Pancreas (tissue), 10 donors: ENCODE measurements at regions not wholly inside any gene's neighbourhood (a gene's known extent, or its start where the extent isn't known, plus 50 kb on each side); places are given as distances from the start of the nearest gene placed in this dataset.

ENCODE experiments used
- ATAC-seq, 4 donors: fragments of 200-7000 bp; cut with Tn5 transposase; one replicate each; pipeline versions ENCODE4 v1.8.0 to v1.9.1; 2020; ENCODE audit warnings: mild to moderate bottlenecking in 4 of 4, moderate library complexity in 4 of 4
- DNase-seq, 6 donors: peaks; one replicate each; pipeline ENCODE4 v3.0.0-alpha.2; 2020
- FAIRE-seq: peaks from 2 replicates; lab custom pipeline; 2012; peaks lifted over from hg19 to GRCh38; lab: Jason Lieb, UNC
- H3K27ac ChIP-seq, 4 donors: fragments of 200-600 bp; sonication (generic); 1 replicate in 3 of 4; 2 replicates in 1 of 4; pipeline versions ENCODE4 v1.5.0 to v1.8.0; 2020
- H3K27me3 ChIP-seq, 4 donors: fragments of 200-600 bp; one replicate each; pipeline ENCODE4 v1.8.0; 2021
- H3K36me3 ChIP-seq, 3 donors: fragments of 200-600 bp; sonication (generic) in 1 of 3; one replicate each; pipeline versions ENCODE4 v1.5.0 to v1.8.0; 2020 to 2021
- H3K4me1 ChIP-seq, 3 donors: fragments of 200-600 bp; one replicate each; pipeline ENCODE4 v1.8.0; 2021
- H3K4me3 ChIP-seq, 4 donors: fragments of 200-600 bp; sonication (generic) in 2 of 4; one replicate each; pipeline versions ENCODE4 v1.5.0 to v1.8.0; 2020 to 2021
- H3K9me3 ChIP-seq, 4 donors: fragments of 200-600 bp; one replicate each; pipeline ENCODE4 v1.8.0; 2021
- WGBS, 2 donors: extraction: QIAGEN DNeasy Blood & Tissue Kit; methylation state at CpG; one replicate each; pipeline ENCODE4 v1.1.7; 2013; 5-methylcytosine and 5-hydroxymethylcytosine counted together
- intact Hi-C, 3 donors: fragments of 100-400 bp; cut with DNase I; formaldehyde crosslinking; loops; one replicate each; pipeline versions ENCODE4 v1.11.1 to v1.14.2; 2022
- TF ChIP-seq, protein P1 (sequence below), 4 donors: fragments of 200-600 bp; sonication (generic) in 3 of 4; IDR thresholded peaks; one replicate each; pipeline versions ENCODE4 v1.5.0 to v1.8.0; 2021; ENCODE audit warnings: antibody characterized with exemption in 4 of 4
- donor health status: healthy with polysubstance abuse.
- donor health status: DM: no; HTN: no; CAD: no; lungs with moderate emphysema.
- donor health status: DM: no; HTN: no; CAD: no.
- donor health status: control.
- donor health status: control.
- donor health status: Bipolar disorder and iron deficiency.
- donor health status: DM: yes; HTN: yes; CAD: no.
- donor health status: DM: no; HTN: no; CAD: no.
- donor health status: DM: no; HTN: no; CAD: no.
- donor health status: DM: yes; HTN: yes; CAD: no.

DNA sequence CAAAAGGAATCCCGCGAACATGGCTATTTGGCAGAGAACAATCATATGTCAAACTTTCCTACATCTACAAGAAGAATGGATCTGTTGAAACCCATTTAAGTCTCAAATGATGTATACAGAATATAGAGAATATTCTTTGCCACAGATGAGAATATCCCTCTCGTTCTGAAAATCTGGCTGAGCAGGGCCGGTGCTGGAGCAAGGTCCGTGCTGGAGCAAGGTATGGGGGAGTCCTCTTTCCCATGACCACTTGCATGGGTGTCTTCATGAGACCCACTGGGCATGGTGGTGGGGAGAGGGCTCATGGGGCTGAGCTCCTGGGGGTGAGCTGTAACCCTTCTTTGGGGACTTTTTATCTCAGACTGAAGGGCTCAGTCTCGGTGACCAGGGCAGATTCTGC is 440.9 kb downstream of the SOX9 start:
- TF ChIP-seq, protein P1, sequence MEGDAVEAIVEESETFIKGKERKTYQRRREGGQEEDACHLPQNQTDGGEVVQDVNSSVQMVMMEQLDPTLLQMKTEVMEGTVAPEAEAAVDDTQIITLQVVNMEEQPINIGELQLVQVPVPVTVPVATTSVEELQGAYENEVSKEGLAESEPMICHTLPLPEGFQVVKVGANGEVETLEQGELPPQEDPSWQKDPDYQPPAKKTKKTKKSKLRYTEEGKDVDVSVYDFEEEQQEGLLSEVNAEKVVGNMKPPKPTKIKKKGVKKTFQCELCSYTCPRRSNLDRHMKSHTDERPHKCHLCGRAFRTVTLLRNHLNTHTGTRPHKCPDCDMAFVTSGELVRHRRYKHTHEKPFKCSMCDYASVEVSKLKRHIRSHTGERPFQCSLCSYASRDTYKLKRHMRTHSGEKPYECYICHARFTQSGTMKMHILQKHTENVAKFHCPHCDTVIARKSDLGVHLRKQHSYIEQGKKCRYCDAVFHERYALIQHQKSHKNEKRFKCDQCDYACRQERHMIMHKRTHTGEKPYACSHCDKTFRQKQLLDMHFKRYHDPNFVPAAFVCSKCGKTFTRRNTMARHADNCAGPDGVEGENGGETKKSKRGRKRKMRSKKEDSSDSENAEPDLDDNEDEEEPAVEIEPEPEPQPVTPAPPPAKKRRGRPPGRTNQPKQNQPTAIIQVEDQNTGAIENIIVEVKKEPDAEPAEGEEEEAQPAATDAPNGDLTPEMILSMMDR (IDR thresholded peaks at IDR 0.05), result no peak
- Histone ChIP-seq H3K36me3 (no peaks in the 10 kb centered on the region), H3K4me3 (no peak overlapping the region), H3K27me3 (no peaks in the 10 kb centered on the region), H3K4me1 (peaks cover 0 to 9% (median 0%) of the 10 kb centered on the region in 3 donors), H3K9me3 (no peaks in the 10 kb centered on the region), H3K27ac (no peak overlapping the region)
- WGBS, 2 donors, result 82 to 89% methylated on average over 6 of the region's 6 CpGs
- FAIRE-seq (no peak), ATAC-seq (no peak), DNase-seq (no peak)
- intact Hi-C loops, result loop anchor here in 1 of 3 donors (10.0 kb wide), 1 partner anchor 143 kb away; no protein-coding TSS in a partner anchor

DNA sequence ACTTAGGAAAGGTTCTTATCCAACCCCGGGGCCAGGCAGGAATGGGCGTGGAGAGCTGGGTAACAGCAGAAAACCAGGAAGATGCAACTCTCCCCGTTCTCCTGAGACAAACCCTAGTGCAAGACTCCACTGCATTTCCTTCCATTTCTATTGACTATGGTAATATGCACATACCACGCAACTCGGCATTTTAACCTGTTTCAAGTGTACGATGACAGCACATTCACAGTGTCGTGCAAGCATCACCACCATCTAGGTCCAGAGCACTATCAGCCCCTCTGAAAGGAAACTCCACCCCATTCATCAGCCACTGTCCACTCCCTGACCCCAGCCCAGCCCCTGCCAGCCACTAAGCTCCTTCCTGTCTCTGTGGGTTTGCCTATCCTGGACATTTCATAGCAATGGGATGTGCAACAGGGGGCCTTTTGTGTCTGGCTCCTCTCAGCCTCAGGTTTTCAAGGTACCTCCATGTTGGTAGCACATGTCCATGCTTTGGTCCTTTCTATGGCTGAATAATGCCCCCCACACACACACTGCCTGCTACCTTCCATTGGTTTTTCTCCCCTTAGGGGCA is 441.9 kb downstream of the SOX9 start:
- 78% methylated on average over 7 of the region's 7 CpGs for WGBS, 2 donors
- ATAC-seq, result no peak
- intact Hi-C loops, result loop anchor here in 1 of 3 donors (10.0 kb wide), 1 partner anchor 142 kb away; no protein-coding TSS in a partner anchor
- TF ChIP-seq, protein P1 (IDR thresholded peaks at IDR 0.05), result no peak
- Histone ChIP-seq H3K4me3 (no peak overlapping the region), H3K36me3 (no peaks in the 10 kb centered on the region), H3K27me3 (no peaks in the 10 kb centered on the region), H3K27ac (no peak overlapping the region), H3K4me1 (peaks cover 0 to 9% (median 0%) of the 10 kb centered on the region in 3 donors), H3K9me3 (no peaks in the 10 kb centered on the region)
- no peak for DNase-seq
- no peak for FAIRE-seq

DNA sequence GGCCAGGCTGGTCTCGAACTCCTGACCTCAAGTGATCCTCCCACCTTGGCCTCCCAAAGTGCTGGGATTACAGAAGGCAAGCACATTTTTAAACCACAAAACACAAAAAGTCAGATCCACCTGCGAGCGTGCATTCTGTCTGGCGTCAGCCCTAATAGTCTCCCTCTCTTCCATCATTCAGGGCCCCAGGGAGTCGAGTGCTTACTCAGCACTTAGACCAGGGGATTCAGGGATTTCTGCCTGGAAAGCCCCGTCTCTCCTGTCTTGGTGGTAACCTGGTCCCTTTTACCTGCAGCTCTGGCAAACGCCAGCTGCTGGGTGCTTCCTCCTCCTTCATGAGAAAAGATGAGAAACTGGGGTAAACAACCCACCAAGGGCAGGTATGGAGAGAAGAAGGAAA is 443.1 kb downstream of the SOX9 start:
- H3K27me3 ChIP-seq, result no peaks in the 10 kb centered on the region
- intact Hi-C loops, result loop anchor here in 1 of 3 donors (10.0 kb wide), 1 partner anchor 141 kb away; no protein-coding TSS in a partner anchor
- H3K4me1 ChIP-seq, result peaks cover 0 to 9% (median 0%) of the 10 kb centered on the region in 3 donors
- no peak overlapping the region for H3K27ac ChIP-seq
- ATAC-seq, result no peak
- no peak for FAIRE-seq
- no peaks in the 10 kb centered on the region for H3K36me3 ChIP-seq
- DNase-seq, result no peak
- no peak overlapping the region for H3K4me3 ChIP-seq
- H3K9me3 ChIP-seq, result no peaks in the 10 kb centered on the region
- TF ChIP-seq, protein P1 (IDR thresholded peaks at IDR 0.05), result no peak
- 76 to 81% methylated on average over 7 of the region's 7 CpGs for WGBS, 2 donors

DNA sequence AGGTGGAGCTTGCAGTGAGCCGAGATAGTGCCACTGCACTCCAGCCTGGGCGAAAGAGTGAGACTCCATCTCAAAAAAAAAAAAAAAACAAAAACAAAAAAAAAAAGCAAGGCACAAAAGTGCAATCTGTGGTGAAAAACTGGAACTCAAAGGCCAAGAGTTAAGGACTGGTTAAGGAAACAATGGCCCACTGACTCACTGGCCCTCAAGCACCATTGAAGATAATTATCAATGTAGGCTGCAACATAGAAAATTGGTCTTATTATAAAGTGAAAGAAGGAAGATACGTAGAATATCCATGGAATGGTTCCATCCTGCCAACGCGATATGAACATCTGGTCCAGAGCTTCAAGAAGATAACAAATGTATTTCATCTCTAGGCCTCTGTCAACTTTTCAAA is 444.2 kb downstream of the SOX9 start:
- Histone ChIP-seq H3K4me3 (no peak overlapping the region), H3K9me3 (no peaks in the 10 kb centered on the region), H3K27ac (no peak overlapping the region), H3K36me3 (no peaks in the 10 kb centered on the region), H3K4me1 (peaks cover 0 to 11% (median 0%) of the 10 kb centered on the region in 3 donors), H3K27me3 (no peaks in the 10 kb centered on the region)
- WGBS, 2 donors, result 83 to 96% methylated on average over 5 of the region's 5 CpGs
- DNase-seq, result no peak
- TF ChIP-seq, protein P1 (IDR thresholded peaks at IDR 0.05), result no peak
- no peak for ATAC-seq
- intact Hi-C loops, result loop anchor here in 1 of 3 donors (10.0 kb wide), 1 partner anchor 140 kb away; no protein-coding TSS in a partner anchor
- no peak for FAIRE-seq

DNA sequence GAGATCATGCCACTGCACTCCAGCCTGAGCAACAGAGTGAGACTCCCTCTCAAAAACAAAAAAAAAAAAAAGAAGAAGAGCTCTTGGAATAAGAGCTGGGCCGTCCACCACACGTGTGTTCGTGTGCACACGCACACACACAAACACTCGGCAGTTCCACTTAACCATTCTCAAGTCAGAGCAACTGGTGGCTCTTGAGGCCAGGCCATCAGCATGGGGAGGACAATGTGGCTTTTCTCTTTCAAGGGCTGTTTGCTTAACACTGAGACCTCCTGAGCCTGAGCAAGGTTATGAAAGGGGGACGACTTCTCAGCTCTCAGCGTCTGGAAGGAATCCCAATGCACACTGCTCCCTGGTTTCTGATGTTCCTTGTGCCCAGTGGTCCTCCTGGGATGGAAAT is 444.9 kb downstream of the SOX9 start:
- Histone ChIP-seq H3K9me3 (no peaks in the 10 kb centered on the region), H3K27ac (no peak overlapping the region), H3K36me3 (no peaks in the 10 kb centered on the region), H3K27me3 (no peaks in the 10 kb centered on the region), H3K4me1 (peaks cover 0 to 6% (median 0%) of the 10 kb centered on the region in 3 donors), H3K4me3 (no peak overlapping the region)
- DNase-seq (no peak), ATAC-seq (no peak), FAIRE-seq (no peak)
- TF ChIP-seq, protein P1 (IDR thresholded peaks at IDR 0.05), result no peak
- intact Hi-C loops, result loop anchor here in 1 of 3 donors (10.0 kb wide), 1 partner anchor 139 kb away; no protein-coding TSS in a partner anchor
- 76 to 84% methylated on average over 7 of the region's 7 CpGs for WGBS, 2 donors
